ENCODE measurements at regions not wholly inside any gene's neighbourhood (a gene's known extent, or its start where the extent isn't known, plus 50 kb on each side); places are given as distances from the start of the nearest gene placed in this dataset.

DNA sequence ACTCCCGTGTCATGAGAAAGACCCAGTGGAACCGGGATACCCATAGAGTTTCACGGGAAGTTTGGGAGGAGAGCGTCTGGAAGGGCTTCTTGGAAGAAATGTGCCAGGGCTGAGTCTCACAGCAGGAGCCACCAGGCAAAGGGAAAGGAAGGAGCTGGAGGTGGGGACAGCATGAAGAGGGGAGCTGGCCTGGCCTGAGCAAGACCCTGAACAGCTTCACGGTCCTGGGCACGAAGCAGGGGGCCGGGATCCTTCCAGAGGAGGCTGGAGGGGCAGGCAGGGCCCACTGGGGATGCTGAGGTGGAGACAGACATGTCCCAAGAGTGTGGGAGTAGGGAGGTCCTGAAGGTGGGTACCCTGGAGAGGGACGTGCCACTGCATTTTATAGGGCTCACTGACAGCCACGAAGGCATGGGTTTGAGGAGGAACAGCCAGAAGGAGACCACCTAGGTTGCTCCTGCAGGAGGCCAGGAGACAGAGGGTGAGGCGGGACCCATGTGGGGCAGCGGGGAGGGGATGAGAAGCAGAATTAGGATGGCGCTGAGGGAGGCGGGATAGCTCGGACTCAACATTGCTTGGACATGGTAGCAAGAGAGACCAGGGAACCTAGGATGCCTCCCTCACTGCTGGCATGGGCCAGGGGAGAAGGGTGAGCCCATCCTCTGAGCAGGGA is 168.1 kb upstream of the ID2 start:
- no peak overlapping the region for H3K27ac ChIP-seq
- no peak for DNase-seq
- H3K4me1 ChIP-seq (replicated peaks in 1 of 2): peaks cover 10 to 11% of the 10 kb centered on the region in 2 donors
- TF ChIP-seq CTCF (IDR thresholded peaks at IDR 0.05) (no peak), POLR2A (IDR thresholded peaks at IDR 0.05) (no peak)
- H3K27me3 ChIP-seq: no peaks in the 10 kb centered on the region
- no peak overlapping the region for H3K4me3 ChIP-seq
- 93 to 99% (median 96%) methylated on average over 14 of the region's 14 CpGs for WGBS, 4 donors
- no peaks in the 10 kb centered on the region for H3K36me3 ChIP-seq (replicated peaks in 1 of 2)
- intact Hi-C loops (cut with DNase I): loop anchor here in 1 of 2 donors (10.0 kb wide), 1 partner anchor 171 kb away; the partner anchor contains the start of gene ID2
- H3K9me3 ChIP-seq (replicated peaks in 1 of 3): no peaks in the 10 kb centered on the region

DNA sequence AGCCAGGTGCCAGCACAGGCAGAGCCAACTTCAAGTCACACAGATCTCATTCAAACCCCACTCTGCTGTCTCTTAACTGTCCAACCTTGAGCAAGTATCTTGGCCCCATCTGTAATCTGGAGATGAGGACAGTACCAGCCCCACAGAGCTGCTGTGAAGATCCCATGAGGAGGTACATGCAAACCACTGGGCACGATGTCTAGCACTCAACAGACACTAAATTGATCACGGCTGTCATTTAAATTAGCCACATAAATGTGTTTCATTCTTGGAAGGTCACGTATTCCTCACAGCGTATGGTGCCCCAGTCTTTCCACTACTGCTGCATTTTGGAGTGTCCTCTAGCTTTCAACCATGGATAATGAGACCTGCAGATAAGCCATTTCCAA is 167.6 kb upstream of the ID2 start:
- no peaks in the 10 kb centered on the region for H3K9me3 ChIP-seq (replicated peaks in 1 of 3)
- H3K27ac ChIP-seq: peak overlapping the region in 1 of 5 donors; percentile 63
- no peaks in the 10 kb centered on the region for H3K27me3 ChIP-seq
- no peaks in the 10 kb centered on the region for H3K36me3 ChIP-seq (replicated peaks in 1 of 2)
- intact Hi-C loops (cut with DNase I): loop anchor here in 1 of 2 donors (10.0 kb wide), 1 partner anchor 171 kb away; the partner anchor contains the start of gene ID2
- H3K4me3 ChIP-seq: no peak overlapping the region
- WGBS, 4 donors: 92 to 99% (median 97%) methylated on average over 4 of the region's 4 CpGs
- no peak for TF ChIP-seq POLR2A (IDR thresholded peaks at IDR 0.05)
- TF ChIP-seq CTCF (IDR thresholded peaks at IDR 0.05): no peak
- H3K4me1 ChIP-seq (replicated peaks in 1 of 2): peaks cover 10 to 11% of the 10 kb centered on the region in 2 donors
- DNase-seq: no peak

GRCh38 chr2:8514796-8515758 is 166.8 kb upstream of the ID2 start:
- WGBS, 4 donors: 29 to 36% (median 31%) methylated on average over 10 to 14 of the region's 14 CpGs
- peak; percentile 58 to 87 (median 74) for DNase-seq
- peak overlapping the region in 1 of 4 donors; percentile 7 for H3K4me3 ChIP-seq
- H3K27ac ChIP-seq: peak overlapping the region in 3 of 5 donors; percentile 6 to 83 (median 63)
- no peaks in the 10 kb centered on the region for H3K9me3 ChIP-seq (replicated peaks in 1 of 3)
- no peaks in the 10 kb centered on the region for H3K27me3 ChIP-seq
- no peaks in the 10 kb centered on the region for H3K36me3 ChIP-seq (replicated peaks in 1 of 2)
- peaks cover 10 to 11% of the 10 kb centered on the region in 2 donors for H3K4me1 ChIP-seq (replicated peaks in 1 of 2)
- intact Hi-C loops (cut with DNase I): loop anchor here in 1 of 2 donors (10.0 kb wide), 1 partner anchor 170 kb away; the partner anchor contains the start of gene ID2
- TF ChIP-seq POLR2A (IDR thresholded peaks at IDR 0.05): no peak

DNA sequence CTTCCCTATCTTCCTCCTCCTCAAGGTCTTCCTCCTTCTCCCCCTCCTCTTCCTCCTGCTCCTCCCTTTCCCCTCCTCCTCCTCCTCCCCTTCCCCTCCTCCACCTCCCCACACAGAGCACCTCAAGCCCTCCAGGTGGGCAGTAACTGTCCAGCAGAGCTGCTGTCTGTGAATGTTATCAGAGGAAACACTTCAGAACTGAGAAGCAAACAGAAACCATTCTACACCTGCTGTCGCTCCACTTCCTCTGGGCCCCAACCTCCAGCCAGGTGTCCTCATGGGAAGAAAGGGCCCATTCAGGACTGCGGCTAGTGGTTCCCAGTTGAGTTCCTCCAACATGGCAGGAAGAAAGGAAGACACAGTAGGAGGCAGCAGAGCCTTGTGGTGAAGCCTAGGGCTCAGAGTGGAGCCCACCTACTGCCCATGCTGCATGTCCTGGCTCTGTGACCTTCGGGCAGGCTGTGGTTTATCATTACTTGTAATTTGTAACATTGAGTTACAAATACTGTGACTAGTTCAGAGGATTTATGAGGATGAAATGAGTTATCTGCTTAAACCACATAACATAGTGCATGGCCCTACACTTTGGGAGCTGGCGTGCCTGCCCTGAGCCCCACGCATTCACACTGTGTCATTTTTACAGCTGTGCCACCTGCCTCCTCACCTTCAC is 165.9 kb upstream of the ID2 start:
- intact Hi-C loops (cut with DNase I): loop anchor here in 1 of 2 donors (10.0 kb wide), 1 partner anchor 169 kb away; the partner anchor contains the start of gene ID2
- peak overlapping the region in 2 of 5 donors; percentile 63 to 83 for H3K27ac ChIP-seq
- DNase-seq: no peak

More for the DNA sequence above, 165.9 kb upstream of the ID2 start:
- Histone ChIP-seq H3K4me3 (no peak overlapping the region), H3K4me1 (replicated peaks in 1 of 2) (peaks cover 10 to 11% of the 10 kb centered on the region in 2 donors), H3K27me3 (no peaks in the 10 kb centered on the region), H3K36me3 (replicated peaks in 1 of 2) (no peaks in the 10 kb centered on the region), H3K9me3 (replicated peaks in 1 of 3) (no peaks in the 10 kb centered on the region)
- WGBS, 4 donors: 75 to 87% (median 79%) methylated on average over 5 of the region's 5 CpGs
- TF ChIP-seq POLR2A (IDR thresholded peaks at IDR 0.05): no peak
- TF ChIP-seq CTCF (IDR thresholded peaks at IDR 0.05): no peak

Data from adrenal gland (tissue), 9 donors.